RPMI8226 (cell line): ENCODE measurements at regions not wholly inside any gene's neighbourhood (a gene's known extent, or its start where the extent isn't known, plus 50 kb on each side); places are given as distances from the start of the nearest gene placed in this dataset.
"Not testable (repeated sequence)": the region's sequence is repeated elsewhere in the genome, so short reads cannot be mapped to it uniquely, and the experiment has no call there.

ENCODE experiments used
- DNase-seq: peaks from one replicate; pipeline ENCODE4 v3.0.0-alpha.2; 2015

GRCh38 chr9:67418496-67419079 lies 426.2 kb upstream of the SPATA31A3 start:
- not testable (repeated sequence) for DNase-seq

- not testable (repeated sequence) for DNase-seq
Measured at GRCh38 chr9:67417341-67417983, 425.1 kb upstream of the SPATA31A3 start.

GRCh38 chr9:67416639-67417038 lies 424.3 kb upstream of the SPATA31A3 start:
- not testable (repeated sequence) for DNase-seq

DNA sequence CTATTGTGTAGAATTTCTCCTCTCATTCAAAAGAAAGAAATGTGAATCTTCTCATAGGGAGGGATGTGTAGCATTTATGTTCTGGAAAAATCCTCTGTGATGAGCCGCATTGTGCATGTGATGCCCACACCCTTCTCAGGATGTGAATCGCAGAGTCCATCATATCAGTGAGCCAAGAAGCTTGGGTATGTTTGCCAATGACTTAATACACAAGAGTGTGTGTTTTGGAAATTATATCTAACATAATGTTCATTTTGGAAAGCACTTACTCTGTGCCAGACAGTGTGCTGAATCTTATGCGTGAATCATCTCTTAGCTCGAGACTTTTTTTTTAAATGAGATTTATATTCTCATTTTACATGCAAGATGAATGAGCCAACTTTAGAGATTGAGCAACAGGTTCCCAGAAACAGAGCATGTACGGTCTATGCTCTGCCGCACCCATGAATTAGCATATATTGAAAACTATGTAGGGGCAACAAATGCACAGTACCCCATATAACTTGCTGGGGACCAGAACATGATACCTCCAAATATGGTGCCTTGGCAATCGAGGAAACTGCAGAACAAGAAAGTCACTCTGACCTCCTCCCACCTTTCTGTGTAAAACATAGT lies 418.4 kb upstream of the SPATA31A3 start:
- DNase-seq, result not testable (repeated sequence)

GRCh38 chr9:67403739-67404138 lies 411.4 kb upstream of the SPATA31A3 start:
- DNase-seq, result not testable (repeated sequence)

GRCh38 chr9:67397731-67398130 lies 405.4 kb upstream of the SPATA31A3 start:
- not testable (repeated sequence) for DNase-seq

- not testable (repeated sequence) for DNase-seq
Measured at GRCh38 chr9:67394782-67395181, 402.4 kb upstream of the SPATA31A3 start.

- not testable (repeated sequence) for DNase-seq
Measured at GRCh38 chr9:67394038-67394437, 401.7 kb upstream of the SPATA31A3 start.

DNA sequence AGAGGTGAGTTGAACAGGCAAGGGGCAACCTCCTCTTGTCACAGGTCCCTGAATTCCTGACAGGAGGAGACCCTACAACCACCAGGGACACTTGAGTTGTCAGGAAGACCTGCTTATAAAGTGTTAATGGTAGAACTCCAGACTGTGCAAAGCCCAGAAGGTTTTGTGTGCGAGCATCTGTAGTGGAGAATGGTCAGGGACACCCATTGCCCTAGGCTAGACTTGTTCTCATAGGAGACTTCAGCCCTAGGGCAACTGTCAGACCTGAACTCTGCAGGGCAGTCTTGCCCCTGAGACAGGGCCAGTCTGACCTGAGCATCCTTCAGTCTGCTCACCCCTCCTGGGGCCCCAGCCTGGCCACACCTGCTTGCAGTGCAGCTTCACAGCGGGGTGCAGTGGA lies 377.3 kb upstream of the SPATA31A3 start:
- DNase-seq, result not testable (repeated sequence)

DNA sequence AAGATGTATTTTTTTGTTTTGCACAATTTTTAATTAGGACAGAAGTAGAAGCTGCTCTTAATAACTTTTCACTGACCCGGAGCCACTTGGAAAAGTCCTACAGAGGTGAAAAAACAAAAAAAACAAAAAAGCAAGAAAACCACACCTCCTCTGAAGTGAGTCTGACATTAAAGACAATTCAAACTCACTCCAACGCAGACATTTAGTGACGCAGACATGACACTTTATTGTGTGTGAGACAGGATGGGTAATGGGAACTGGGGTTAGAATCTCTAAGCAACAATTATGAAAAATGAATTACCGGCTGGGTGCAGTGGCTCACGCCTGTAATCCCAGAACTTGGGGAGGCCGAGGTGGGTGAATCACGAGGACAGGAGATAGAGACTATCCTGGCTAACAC lies 370.0 kb upstream of the SPATA31A3 start:
- not testable (repeated sequence) for DNase-seq

- DNase-seq, result not testable (repeated sequence)
Measured at GRCh38 chr9:67353961-67354360, 361.6 kb upstream of the SPATA31A3 start.

GRCh38 chr9:67349424-67349759 lies 357.0 kb upstream of the SPATA31A3 start:
- not testable (repeated sequence) for DNase-seq

DNA sequence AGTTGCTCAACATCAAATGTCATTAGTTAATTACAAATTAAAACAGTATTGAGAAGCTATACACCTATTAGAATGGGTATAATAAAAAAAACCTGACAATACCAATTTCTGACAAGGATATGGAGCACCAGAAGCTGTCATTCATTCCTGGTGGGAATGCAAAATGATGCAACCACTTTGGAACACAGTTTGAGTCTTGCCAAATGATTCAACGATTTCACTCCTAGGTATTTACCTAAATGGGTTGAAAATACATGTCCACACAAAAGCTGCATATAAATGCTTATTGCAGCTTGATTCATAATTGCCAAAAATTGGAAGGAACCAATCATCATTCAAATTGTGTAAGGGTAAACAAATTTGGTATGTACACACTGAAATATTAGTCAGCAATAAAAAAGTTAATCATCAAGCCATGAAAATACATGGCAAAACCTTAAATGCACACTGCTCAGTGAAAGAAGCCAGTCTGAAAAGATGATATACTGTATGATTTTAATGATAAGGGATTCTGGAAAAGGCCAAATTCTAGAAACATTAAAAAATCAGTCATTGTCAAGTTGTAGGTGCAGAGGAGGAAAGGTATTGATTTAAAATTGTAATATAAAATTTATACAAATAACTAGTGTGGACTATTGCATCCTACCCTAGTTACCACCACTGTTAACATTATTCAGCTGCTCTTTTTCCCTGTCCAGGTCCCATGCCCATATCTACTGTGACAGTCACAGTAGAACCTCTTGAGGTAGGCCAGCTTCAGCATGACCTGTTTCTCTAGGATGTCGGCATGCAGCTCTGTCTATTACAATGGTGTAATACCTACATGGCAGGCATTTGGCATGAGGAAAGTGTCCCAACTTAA lies 356.4 kb upstream of the SPATA31A3 start:
- not testable (repeated sequence) for DNase-seq

- DNase-seq, result not testable (repeated sequence)
Measured at GRCh38 chr9:67348094-67348493, 355.7 kb upstream of the SPATA31A3 start.

GRCh38 chr9:67339216-67339615 lies 346.9 kb upstream of the SPATA31A3 start:
- DNase-seq, result not testable (repeated sequence)

- DNase-seq, result not testable (repeated sequence)
Measured at GRCh38 chr9:67338201-67338600, 345.9 kb upstream of the SPATA31A3 start.

- not testable (repeated sequence) for DNase-seq
Measured at GRCh38 chr9:67334727-67335572, 342.6 kb upstream of the SPATA31A3 start.

- not testable (repeated sequence) for DNase-seq
Measured at GRCh38 chr9:67331634-67332033, 339.3 kb upstream of the SPATA31A3 start.

DNA sequence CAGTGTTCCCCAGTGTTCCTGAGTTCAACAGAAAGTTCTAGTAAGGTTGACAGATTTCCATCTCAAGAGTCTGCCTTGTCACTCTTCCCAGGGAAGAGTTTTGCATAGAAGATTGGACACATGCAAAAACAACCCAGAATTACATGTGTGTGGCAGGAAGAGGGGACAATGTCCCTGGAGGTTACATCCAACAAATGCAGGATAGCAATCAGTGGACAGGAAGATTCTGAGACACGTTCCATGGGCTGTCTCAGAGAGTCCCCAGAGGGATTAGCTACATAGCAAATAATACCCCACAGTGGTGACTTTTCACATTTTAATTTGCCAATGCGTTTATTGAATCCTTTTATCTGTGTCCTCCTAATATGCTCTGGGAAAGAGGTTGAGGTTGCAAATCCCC lies 321.1 kb upstream of the SPATA31A3 start:
- DNase-seq, result not testable (repeated sequence)

GRCh38 chr9:67312504-67312903 lies 320.2 kb upstream of the SPATA31A3 start:
- DNase-seq, result not testable (repeated sequence)

- DNase-seq, result not testable (repeated sequence)
Measured at GRCh38 chr9:67307109-67307508, 314.8 kb upstream of the SPATA31A3 start.

GRCh38 chr9:67288797-67289196 lies 296.4 kb upstream of the SPATA31A3 start:
- not testable (repeated sequence) for DNase-seq
